ENCODE measurements at regions not wholly inside any gene's neighbourhood (a gene's known extent, or its start where the extent isn't known, plus 50 kb on each side); places are given as distances from the start of the nearest gene placed in this dataset. TPM values are rescaled to one million over a fixed set of nuclear protein-coding genes. Genes with fewer than 3 reads are reported as not detected.
"Not testable (repeated sequence)": the region's sequence is repeated elsewhere in the genome, so short reads cannot be mapped to it uniquely, and the experiment has no call there.

DNA sequence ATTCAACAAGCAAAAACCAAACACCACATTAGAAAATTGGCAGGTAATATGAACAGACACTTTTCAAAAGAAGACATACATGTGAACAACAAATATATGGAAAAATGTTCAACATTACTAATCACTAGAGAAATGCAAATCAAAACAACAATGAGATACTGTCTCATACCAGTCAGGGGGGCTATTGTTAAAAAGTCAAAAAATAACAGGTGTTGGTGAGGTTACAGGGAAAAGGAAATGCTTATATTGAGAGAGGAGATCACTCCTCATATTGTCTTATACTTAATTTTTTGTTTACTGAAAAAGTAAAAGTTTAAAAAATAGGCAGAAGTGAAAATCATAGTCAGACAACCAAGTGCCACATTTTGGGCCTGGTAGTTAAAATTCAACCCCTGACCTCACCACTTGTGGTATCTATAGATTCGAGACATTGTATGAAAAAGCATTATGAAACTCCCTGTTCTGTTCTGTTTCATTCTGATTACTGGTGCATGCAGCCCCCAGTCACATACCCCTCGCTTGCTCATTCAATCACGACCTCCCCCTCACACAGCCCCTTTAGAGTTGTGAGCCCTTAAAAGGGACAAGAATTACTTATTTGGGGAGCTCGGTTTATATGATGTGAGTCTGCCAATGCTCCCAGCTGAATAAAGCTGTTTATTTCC is 153.7 kb upstream of the FGF16 start:
- no peak for DNase-seq (ENCODE audit: extremely low spot score)
- WGBS: 71% methylated on average over 4 of the region's 4 CpGs
- Histone ChIP-seq H3K4me1 (ENCODE audit: insufficient read depth) (no peaks in the 10 kb centered on the region), H3K36me3 (ENCODE audit: insufficient read depth) (no peaks in the 10 kb centered on the region), H3K4me3 (ENCODE audit: low read depth, low read length) (no peak overlapping the region), H3K27ac (ENCODE audit: low read depth) (no peak overlapping the region)

DNA sequence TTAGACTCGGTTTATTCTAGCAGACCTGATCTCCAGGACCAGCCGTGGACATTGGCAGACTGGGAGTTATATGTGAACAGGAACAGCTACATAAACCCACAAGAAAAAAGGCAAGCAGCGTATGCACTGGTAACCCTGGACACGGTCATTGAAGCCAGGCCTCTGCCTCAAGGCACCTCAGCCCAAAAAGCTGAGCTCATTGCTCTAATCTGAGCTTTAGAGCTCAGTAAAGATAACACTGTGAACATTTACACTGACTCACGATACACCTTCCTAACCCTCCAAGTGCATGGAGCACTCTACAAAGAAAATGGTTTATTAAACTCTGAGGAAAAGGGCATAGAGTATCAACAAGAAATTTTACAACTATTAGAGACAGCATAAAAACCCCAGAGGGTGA is 148.9 kb upstream of the FGF16 start:
- no peak for DNase-seq (ENCODE audit: extremely low spot score)
- Histone ChIP-seq H3K27ac (ENCODE audit: low read depth) (no peak overlapping the region), H3K36me3 (ENCODE audit: insufficient read depth) (no peaks in the 10 kb centered on the region), H3K4me3 (ENCODE audit: low read depth, low read length) (no peak overlapping the region), H3K4me1 (ENCODE audit: insufficient read depth) (no peaks in the 10 kb centered on the region)
- 71% methylated on average over 5 of the region's 5 CpGs for WGBS

DNA sequence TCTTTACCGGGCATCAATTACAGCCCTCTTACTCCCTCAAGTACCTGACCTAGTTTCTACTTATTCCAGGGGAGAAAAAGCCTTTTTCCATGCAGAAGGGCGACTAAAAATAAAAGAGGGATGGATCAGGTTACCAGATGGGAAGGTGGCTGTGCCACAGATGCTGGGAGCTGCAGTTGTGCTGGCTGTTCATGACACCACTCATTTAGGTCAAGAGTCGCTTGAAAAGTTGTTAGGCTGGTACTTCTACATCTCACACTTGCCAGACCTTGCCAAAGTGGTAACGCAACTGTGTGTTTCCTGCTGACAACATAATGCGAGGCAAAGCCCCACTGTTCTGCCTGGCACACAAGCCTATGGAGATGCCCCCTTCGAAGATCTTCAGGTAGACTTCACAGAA is 148.4 kb upstream of the FGF16 start:
- WGBS: 72% methylated on average over 6 of the region's 6 CpGs

DNA sequence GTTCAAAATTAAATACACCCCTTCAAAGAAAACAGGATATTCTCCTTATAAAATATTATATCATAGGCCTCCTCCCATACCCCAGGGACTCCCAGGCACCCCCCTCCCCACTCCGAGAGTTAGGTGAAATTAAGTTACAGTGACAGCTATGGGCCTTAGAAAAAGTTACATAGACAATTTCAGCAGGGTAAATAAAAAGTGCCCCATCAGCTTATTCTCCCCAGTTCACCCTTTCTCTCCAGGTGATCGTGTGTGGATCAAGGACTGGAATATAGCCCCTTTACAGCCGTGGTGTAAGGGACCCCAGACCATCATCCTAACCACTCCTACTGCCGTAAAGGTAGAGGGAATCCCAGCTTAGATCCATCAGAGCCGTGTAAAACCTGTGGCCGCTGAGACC is 147.6 kb upstream of the FGF16 start:
- no peak for DNase-seq (ENCODE audit: extremely low spot score)
- H3K4me3 ChIP-seq (ENCODE audit: low read depth, low read length): no peak overlapping the region
- H3K36me3 ChIP-seq (ENCODE audit: insufficient read depth): no peaks in the 10 kb centered on the region
- H3K4me1 ChIP-seq (ENCODE audit: insufficient read depth): no peaks in the 10 kb centered on the region
- 74% methylated on average over 6 of the region's 6 CpGs for WGBS
- no peak overlapping the region for H3K27ac ChIP-seq (ENCODE audit: low read depth)

More for the DNA sequence above, 148.4 kb upstream of the FGF16 start:
- Histone ChIP-seq H3K27ac (ENCODE audit: low read depth) (no peak overlapping the region), H3K4me1 (ENCODE audit: insufficient read depth) (no peaks in the 10 kb centered on the region), H3K36me3 (ENCODE audit: insufficient read depth) (no peaks in the 10 kb centered on the region), H3K4me3 (ENCODE audit: low read depth, low read length) (no peak overlapping the region)
- DNase-seq (ENCODE audit: extremely low spot score): no peak

DNA sequence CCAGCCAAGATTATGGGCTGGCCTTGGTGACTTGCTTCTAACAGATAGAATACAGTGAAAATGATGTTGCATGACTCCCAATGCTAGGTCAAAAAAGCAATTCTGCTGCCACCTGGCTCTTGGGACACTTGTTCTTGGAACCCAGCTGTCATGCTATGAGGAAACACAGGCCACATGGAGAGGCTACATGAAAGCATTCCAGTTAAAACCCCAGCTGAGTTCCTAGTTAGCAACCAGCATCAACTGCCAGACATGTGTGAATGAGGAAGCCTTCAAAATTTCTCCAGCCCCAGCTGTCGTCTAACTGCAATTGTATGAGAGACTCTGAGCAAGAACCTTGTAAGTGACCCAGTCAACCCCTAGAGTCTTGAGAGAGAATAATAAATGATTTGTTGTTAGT is 105.2 kb upstream of the FGF16 start:
- Histone ChIP-seq H3K4me3 (ENCODE audit: low read depth, low read length) (no peak overlapping the region), H3K27ac (ENCODE audit: low read depth) (no peak overlapping the region), H3K4me1 (ENCODE audit: insufficient read depth) (no peaks in the 10 kb centered on the region), H3K36me3 (ENCODE audit: insufficient read depth) (no peaks in the 10 kb centered on the region)
- 6% methylated on average over 1 of the region's 1 CpG for WGBS
- no peak for DNase-seq (ENCODE audit: extremely low spot score)

DNA sequence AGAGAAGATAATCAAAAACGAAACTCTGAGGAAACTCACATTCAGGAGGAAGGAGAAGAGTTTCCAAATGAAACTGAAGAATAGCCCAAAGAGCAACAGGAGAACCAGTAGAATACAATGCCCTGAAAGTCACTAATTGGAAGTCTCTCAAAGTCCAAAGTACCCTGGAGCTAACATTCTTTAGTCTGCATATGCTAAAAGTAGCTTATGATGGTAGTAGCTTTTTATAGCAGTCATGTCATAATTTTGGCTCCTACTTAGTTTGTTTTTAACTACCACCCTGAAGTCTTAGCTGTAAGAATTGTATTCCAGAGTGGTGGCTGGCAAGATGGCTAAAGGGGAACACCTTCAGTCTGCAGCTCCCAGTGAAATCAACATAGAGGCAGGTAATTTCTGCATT is 100.3 kb upstream of the FGF16 start:
- DNase-seq (ENCODE audit: extremely low spot score): no peak
- H3K4me1 ChIP-seq (ENCODE audit: insufficient read depth): no peaks in the 10 kb centered on the region
- H3K4me3 ChIP-seq (ENCODE audit: low read depth, low read length): no peak overlapping the region
- no peak overlapping the region for H3K27ac ChIP-seq (ENCODE audit: low read depth)
- 76% methylated on average over 1 of the region's 1 CpG for WGBS
- no peaks in the 10 kb centered on the region for H3K36me3 ChIP-seq (ENCODE audit: insufficient read depth)

DNA sequence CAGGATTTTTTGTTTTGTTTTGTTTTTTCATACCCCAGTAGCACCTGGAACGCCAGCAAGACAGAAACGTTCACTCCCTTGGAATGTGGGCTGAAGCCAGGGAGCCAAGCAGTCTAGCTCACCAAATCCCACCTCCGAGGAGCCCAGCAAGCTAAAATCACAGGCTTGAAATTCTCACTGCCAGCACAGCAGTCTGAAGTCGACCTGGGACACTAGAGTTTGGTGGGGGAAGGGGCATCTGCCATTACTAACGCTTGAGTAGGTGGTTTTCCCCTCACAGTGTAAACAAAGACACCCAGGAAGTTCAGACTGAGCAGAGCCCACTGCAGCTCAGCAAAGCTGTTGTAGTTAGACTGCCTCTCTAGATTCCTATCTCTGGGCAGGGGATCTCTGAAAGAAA is 99.6 kb upstream of the FGF16 start:
- Histone ChIP-seq H3K4me3 (ENCODE audit: low read depth, low read length) (no peak overlapping the region), H3K4me1 (ENCODE audit: insufficient read depth) (no peaks in the 10 kb centered on the region), H3K27ac (ENCODE audit: low read depth) (no peak overlapping the region), H3K36me3 (ENCODE audit: insufficient read depth) (no peaks in the 10 kb centered on the region)
- WGBS: 28% methylated on average over 5 of the region's 5 CpGs
- no peak for DNase-seq (ENCODE audit: extremely low spot score)

DNA sequence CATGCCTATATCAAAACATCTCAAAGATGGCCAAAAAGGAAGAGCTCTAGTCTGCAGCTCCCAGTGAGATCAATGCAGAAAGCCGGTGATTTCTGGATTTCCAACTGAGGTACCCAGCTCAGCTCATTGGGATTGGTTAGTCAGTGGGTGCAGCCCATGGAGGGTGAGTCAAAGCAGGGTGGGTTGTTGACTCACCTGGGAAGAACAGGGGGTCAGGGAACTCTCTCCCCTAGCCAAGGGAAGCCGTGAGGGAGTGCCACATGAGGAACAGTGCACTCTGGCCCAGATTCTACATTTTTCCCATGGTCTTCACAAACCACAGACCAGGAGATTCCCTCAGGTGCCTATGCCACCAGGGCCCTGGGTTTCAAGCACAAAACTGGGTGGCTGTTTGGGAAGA is 57.3 kb upstream of the FGF16 start:
- 82% methylated on average over 2 of the region's 2 CpGs for WGBS
- Histone ChIP-seq H3K36me3 (ENCODE audit: insufficient read depth) (no peaks in the 10 kb centered on the region), H3K27ac (ENCODE audit: low read depth) (no peak overlapping the region), H3K4me1 (ENCODE audit: insufficient read depth) (no peaks in the 10 kb centered on the region), H3K4me3 (ENCODE audit: low read depth, low read length) (no peak overlapping the region)
- no peak for DNase-seq (ENCODE audit: extremely low spot score)

DNA sequence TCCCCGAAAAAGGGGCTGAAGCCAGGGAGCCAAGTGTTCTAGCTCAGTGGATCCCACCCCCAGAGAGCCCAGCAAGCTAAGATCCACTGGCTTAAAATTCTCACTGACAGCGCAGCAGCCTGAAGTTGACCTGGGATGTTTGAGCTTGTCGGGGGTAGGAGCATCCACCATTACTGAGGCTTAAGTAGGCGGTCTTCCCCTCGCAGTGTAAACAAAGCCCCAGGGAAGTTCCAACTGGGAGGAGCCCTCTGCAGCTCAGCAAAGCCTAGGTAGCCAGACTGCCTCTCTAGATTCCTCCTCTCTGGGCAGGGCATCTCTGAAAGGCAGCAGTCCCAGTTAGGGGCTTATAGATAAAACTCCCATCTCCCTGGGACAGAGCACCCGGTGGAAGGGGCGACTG is 56.8 kb upstream of the FGF16 start:
- WGBS: 84% methylated on average over 7 of the region's 7 CpGs
- not testable (repeated sequence) for H3K4me1 ChIP-seq (ENCODE audit: insufficient read depth); H3K4me3 ChIP-seq (ENCODE audit: low read depth, low read length); DNase-seq (ENCODE audit: extremely low spot score); H3K27ac ChIP-seq (ENCODE audit: low read depth); H3K36me3 ChIP-seq (ENCODE audit: insufficient read depth)

DNA sequence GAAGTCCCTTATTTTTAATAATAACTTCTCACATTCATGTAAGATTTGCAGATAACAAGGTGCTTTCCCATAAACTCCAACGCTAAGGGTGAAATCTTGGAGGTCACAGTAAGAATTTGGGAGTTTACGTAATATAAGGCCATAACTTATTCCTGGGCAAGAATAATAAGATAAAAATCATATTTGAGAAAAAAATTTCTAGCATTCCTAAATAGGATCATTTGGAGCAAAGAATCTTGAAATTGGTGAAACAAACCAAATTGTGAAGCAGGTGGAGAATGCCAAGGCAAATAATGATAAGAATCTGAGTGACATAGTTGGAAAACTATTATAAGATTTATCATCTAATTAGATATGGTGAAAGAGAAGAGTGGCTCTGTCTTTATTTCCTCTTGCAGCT is 50.4 kb upstream of the FGF16 start:
- no peak for DNase-seq (ENCODE audit: extremely low spot score)
- Histone ChIP-seq H3K27ac (ENCODE audit: low read depth) (no peak overlapping the region), H3K4me1 (ENCODE audit: insufficient read depth) (no peaks in the 10 kb centered on the region), H3K4me3 (ENCODE audit: low read depth, low read length) (no peak overlapping the region), H3K36me3 (ENCODE audit: insufficient read depth) (no peaks in the 10 kb centered on the region)
- WGBS: 84% methylated on average over 2 of the region's 2 CpGs

Small RNA genes in the stretch of these regions (small RNA-seq; reads per million reads assigned to genes)
- not detected for gene MIR325
- gene RNA5SP509: not detected
